Caco-2 (cell line): ENCODE measurements at regions not wholly inside any gene's neighbourhood (a gene's known extent, or its start where the extent isn't known, plus 50 kb on each side); places are given as distances from the start of the nearest gene placed in this dataset.
"Not testable (repeated sequence)": the region's sequence is repeated elsewhere in the genome, so short reads cannot be mapped to it uniquely, and the experiment has no call there.

Experiments used
- BruUV-seq: library from RNA; stranded (reverse); fragments of 400-500 nt; replicated peaks from 2 replicates; lab custom pipeline; 2021; lab: Mats Ljungman, UMichigan
- CTCF ChIA-PET: fragments of 300-600 bp; sonication (Branson Sonifier 250); formaldehyde crosslinking; loops from one replicate; lab custom pipeline; 2022; ENCODE audit warnings: antibody characterized with exemption; lab: Charles Lee
- POLR2A ChIA-PET: fragments of 300-600 bp; sonication (Branson Sonifier 250); formaldehyde crosslinking; loops from one replicate; lab custom pipeline; 2022; ENCODE audit warnings: antibody characterized with exemption; lab: Charles Lee
- DNase-seq, 2 experiments: peaks; one replicate each; pipeline versions ENCODE4 v3.0.0 to v3.0.0-alpha.2; 2020 to 2022
- H3K27me3 ChIP-seq: replicated peaks from 2 replicates; pipeline ENCODE4 v1.6.0; 2011; ENCODE audit warnings: low read length; ENCODE audit not compliant: control insufficient read depth, insufficient read depth
- H3K36me3 ChIP-seq: 2 replicates; pipeline ENCODE4 v1.5.1; 2011; ENCODE audit warnings: low read length; ENCODE audit not compliant: control insufficient read depth, insufficient read depth
- H3K4me1 ChIP-seq: fragments of 250-450 bp; sonication (Bioruptor Pico); 2 replicates; pipeline ENCODE4 v1.5.1; 2020; ENCODE audit warnings: mild to moderate bottlenecking
- H3K4me3 ChIP-seq: 2 replicates; pipeline ENCODE4 v1.5.1; 2011; ENCODE audit warnings: low read depth, mild to moderate bottlenecking, control low read depth, low read length
- H3K9me3 ChIP-seq: fragments of 250-450 bp; sonication (Bioruptor Pico); 2 replicates; pipeline ENCODE4 v1.5.1; 2020; ENCODE audit warnings: mild to moderate bottlenecking, moderate library complexity
- H3K27ac Mint-ChIP-seq: one replicate; pipeline ENCODE4 v1.8.0; 2022; ENCODE audit warnings: mixed read lengths; ENCODE audit not compliant: unreplicated experiment
- H3K27me3 Mint-ChIP-seq: one replicate; pipeline ENCODE4 v1.8.0; 2022; ENCODE audit warnings: mixed read lengths; ENCODE audit not compliant: insufficient read depth, unreplicated experiment
- H3K36me3 Mint-ChIP-seq: one replicate; pipeline ENCODE4 v1.8.0; 2022; ENCODE audit warnings: mild to moderate bottlenecking, mixed read lengths; ENCODE audit not compliant: insufficient read depth, unreplicated experiment
- H3K4me1 Mint-ChIP-seq: one replicate; pipeline ENCODE4 v1.8.0; 2022; ENCODE audit warnings: low read depth, mixed read lengths; ENCODE audit not compliant: unreplicated experiment
- H3K4me3 Mint-ChIP-seq: one replicate; pipeline ENCODE4 v1.8.0; 2022; ENCODE audit warnings: mild to moderate bottlenecking, moderate library complexity, mixed read lengths; ENCODE audit not compliant: unreplicated experiment
- H3K9me3 Mint-ChIP-seq: one replicate; pipeline ENCODE4 v1.8.0; 2022; ENCODE audit warnings: mixed read lengths; ENCODE audit not compliant: unreplicated experiment
- intact Hi-C: fragments of 100-400 bp; cut with micrococcal nuclease; formaldehyde crosslinking; loops from one replicate; pipeline ENCODE4 v1.10.0; 2022; ENCODE audit not compliant: unreplicated experiment
- TF ChIP-seq, protein P1 (sequence below), 2 experiments: fragments of 200-600 bp in 1 of 2; IDR thresholded peaks; 1 replicate in 1 of 2; 2 replicates in 1 of 2; pipeline versions ENCODE4 v1.5.1 to v1.8.0; 2011 to 2022; ENCODE audit warnings: antibody characterized with exemption in 1 of 2, control low read depth in 1 of 2, inconsistent platforms in 1 of 2, low read depth in 1 of 2, low read length in 1 of 2, mild to moderate bottlenecking in 1 of 2, moderate library complexity in 1 of 2; ENCODE audit not compliant: insufficient read depth in 1 of 2, severe bottlenecking in 1 of 2, unreplicated experiment in 1 of 2

- ChIA-PET CTCF (interaction anchor here (0.5 kb wide), 1 partner anchor 1451 kb away, joined by 3 read pairs; no protein-coding TSS in a partner anchor), POLR2A (no interaction called here)
- Mint-ChIP-seq H3K4me1 (no peaks in the 10 kb centered on the region), H3K27me3 (no peaks in the 10 kb centered on the region), H3K36me3 (no peaks in the 10 kb centered on the region), H3K4me3 (no peak overlapping the region), H3K27ac (no peak overlapping the region), H3K9me3 (peaks cover 26% of the 10 kb centered on the region)
- TF ChIP-seq, protein P1, sequence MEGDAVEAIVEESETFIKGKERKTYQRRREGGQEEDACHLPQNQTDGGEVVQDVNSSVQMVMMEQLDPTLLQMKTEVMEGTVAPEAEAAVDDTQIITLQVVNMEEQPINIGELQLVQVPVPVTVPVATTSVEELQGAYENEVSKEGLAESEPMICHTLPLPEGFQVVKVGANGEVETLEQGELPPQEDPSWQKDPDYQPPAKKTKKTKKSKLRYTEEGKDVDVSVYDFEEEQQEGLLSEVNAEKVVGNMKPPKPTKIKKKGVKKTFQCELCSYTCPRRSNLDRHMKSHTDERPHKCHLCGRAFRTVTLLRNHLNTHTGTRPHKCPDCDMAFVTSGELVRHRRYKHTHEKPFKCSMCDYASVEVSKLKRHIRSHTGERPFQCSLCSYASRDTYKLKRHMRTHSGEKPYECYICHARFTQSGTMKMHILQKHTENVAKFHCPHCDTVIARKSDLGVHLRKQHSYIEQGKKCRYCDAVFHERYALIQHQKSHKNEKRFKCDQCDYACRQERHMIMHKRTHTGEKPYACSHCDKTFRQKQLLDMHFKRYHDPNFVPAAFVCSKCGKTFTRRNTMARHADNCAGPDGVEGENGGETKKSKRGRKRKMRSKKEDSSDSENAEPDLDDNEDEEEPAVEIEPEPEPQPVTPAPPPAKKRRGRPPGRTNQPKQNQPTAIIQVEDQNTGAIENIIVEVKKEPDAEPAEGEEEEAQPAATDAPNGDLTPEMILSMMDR (IDR thresholded peaks at IDR 0.05; ENCODE audit: insufficient read depth in 1 of 2, low read depth in 1 of 2, low read length in 1 of 2, severe bottlenecking in 1 of 2, unreplicated experiment in 1 of 2): no peak
- DNase-seq: no peak
- no TSS peak for BruUV-seq
- H3K36me3 ChIP-seq: no peaks in the 10 kb centered on the region
- H3K4me3 ChIP-seq: no peak overlapping the region
- H3K9me3 ChIP-seq: no peaks in the 10 kb centered on the region
- no peaks in the 10 kb centered on the region for H3K27me3 ChIP-seq
- intact Hi-C loops: no loop called here
- H3K4me1 ChIP-seq: no peaks in the 10 kb centered on the region
Measured at GRCh38 chr2:75882530-75882929, 171.8 kb upstream of the GCFC2 start.

DNA sequence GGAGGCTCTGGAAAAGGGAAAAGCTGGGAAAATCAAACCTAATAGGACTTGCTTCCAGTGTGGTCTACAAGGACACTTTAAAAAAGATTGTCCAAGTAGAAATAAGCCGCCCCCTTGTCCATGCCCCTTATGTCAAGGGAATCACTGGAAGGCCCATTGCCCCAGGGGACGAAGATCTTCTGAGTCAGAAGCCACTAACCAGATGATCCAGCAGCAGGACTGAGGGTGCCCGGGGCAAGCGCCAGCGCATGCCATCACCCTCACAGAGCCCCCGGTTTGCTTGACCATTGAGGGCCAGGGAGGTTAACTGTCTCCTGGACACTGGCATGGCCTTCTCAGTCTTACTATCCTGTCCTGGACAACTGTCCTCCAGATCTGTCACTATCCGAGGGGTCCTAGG, 164.9 kb upstream of the GCFC2 start:
- H3K36me3 Mint-ChIP-seq, H3K36me3 ChIP-seq, CTCF ChIA-PET, H3K4me3 Mint-ChIP-seq, DNase-seq, H3K4me3 ChIP-seq, H3K9me3 ChIP-seq, H3K4me1 Mint-ChIP-seq, H3K27me3 ChIP-seq, H3K4me1 ChIP-seq, POLR2A ChIA-PET, H3K27me3 Mint-ChIP-seq, intact Hi-C loops, BruUV-seq, H3K27ac Mint-ChIP-seq: not testable (repeated sequence)
- peaks cover 24% of the 10 kb centered on the region for H3K9me3 Mint-ChIP-seq

DNA sequence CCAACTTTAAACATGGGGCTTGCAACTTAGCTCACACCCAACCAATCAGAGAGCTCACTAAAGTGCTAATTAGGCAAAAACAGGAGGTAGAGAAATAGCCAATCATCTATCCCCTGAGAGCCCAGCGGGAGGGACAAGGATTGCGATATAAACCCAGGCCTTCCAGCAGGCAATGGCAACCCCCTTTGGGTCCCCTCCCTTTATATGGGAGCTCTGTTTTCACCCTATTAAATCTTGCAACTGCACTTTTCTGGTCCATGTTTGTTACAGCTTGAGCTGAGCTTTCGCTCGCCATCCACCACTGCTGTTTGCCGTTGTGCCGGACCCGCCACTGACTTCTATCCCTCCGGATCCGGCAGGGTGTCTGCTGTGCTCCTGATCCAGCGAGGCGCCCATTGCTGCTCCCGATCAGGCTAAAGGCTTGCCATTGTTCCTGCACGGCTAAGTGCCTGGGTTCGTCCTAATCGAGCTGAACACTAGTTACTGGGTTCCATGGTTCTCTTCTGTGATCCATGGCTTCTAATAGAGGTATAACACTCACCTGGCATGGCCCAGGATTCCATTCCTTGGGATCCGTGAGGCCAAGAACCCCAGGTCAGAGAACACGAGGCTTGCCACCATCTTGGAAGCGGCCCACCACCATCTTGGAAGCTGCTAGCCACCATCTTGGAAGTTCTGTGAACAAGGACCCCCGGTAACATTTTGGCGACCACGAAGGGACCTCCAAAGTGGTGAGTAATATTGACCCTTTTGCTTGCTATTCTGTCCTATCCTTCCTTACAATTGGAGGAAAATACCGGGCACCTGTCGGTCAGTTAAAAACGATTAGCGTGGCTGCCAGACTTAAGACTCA, 161.3 kb upstream of the GCFC2 start:
- H3K4me1 Mint-ChIP-seq, H3K4me1 ChIP-seq, intact Hi-C loops, H3K27ac Mint-ChIP-seq, H3K27me3 ChIP-seq, H3K4me3 ChIP-seq, POLR2A ChIA-PET, H3K9me3 Mint-ChIP-seq, H3K36me3 ChIP-seq, H3K4me3 Mint-ChIP-seq, H3K27me3 Mint-ChIP-seq, BruUV-seq, H3K36me3 Mint-ChIP-seq, H3K9me3 ChIP-seq, DNase-seq: not testable (repeated sequence)
- CTCF ChIA-PET: interaction anchor here (0.7 kb wide), 1 partner anchor 727 kb away, joined by 3 read pairs; no protein-coding TSS in a partner anchor

- H3K4me3 Mint-ChIP-seq: no peak overlapping the region
- no peaks in the 10 kb centered on the region for H3K4me1 Mint-ChIP-seq
- Histone ChIP-seq H3K9me3 (0 out of 2 replicates have a peak, but pooled peaks cover 4% of the 10 kb centered on the region), H3K27me3 (no peaks in the 10 kb centered on the region), H3K36me3 (no peaks in the 10 kb centered on the region), H3K4me1 (no peaks in the 10 kb centered on the region), H3K4me3 (no peak overlapping the region)
- intact Hi-C loops: no loop called here
- POLR2A ChIA-PET: no interaction called here
- H3K9me3 Mint-ChIP-seq: peaks cover 10% of the 10 kb centered on the region
- CTCF ChIA-PET: no interaction called here
- no peaks in the 10 kb centered on the region for H3K27me3 Mint-ChIP-seq
- no peak for DNase-seq
- H3K36me3 Mint-ChIP-seq: no peaks in the 10 kb centered on the region
- H3K27ac Mint-ChIP-seq: no peak overlapping the region
- TF ChIP-seq, protein P1 (IDR thresholded peaks at IDR 0.05; ENCODE audit: insufficient read depth in 1 of 2, low read depth in 1 of 2, low read length in 1 of 2, severe bottlenecking in 1 of 2, unreplicated experiment in 1 of 2): no peak
- BruUV-seq: no TSS peak
Measured at GRCh38 chr2:75870651-75871137, 160.0 kb upstream of the GCFC2 start.
